ENCODE measurements at regions not wholly inside any gene's neighbourhood (a gene's known extent, or its start where the extent isn't known, plus 50 kb on each side); places are given as distances from the start of the nearest gene placed in this dataset.

DNA sequence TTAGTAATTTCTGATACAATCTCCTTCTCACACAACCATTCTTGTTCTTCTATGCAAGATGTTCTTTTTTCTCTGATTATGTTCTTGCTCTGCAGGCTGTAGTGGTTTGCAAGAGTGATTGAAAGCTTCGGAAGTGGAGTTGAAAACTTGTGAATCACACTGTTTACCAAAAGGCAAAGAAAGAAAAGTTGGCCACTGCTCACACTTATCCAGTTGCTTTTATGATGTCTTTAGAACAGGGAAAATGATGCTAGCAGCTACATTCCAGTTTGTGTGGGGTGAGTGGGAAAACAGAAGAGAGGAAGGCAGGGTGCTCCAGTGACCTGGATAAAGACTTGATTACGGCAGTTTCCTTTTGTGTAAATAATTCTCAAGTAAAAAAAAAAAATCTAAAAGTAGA lies 583.3 kb downstream of the TENT5A start:
- Histone ChIP-seq H3K4me1 (no peaks in the 10 kb centered on the region), H3K4me3 (no peak overlapping the region), H3K27ac (no peak overlapping the region), H3K9me3 (no peaks in the 10 kb centered on the region), H3K36me3 (no peaks in the 10 kb centered on the region), H3K27me3 (no peaks in the 10 kb centered on the region)
- 55% methylated on average over 2 of the region's 2 CpGs for WGBS (ENCODE audit: insufficient coverage, low coverage, low lambda C conversion rate, missing lambda C conversion rate)
- ATAC-seq (no peak), DNase-seq (no peak)
- intact Hi-C loops (cut with DNase I) = no loop called here
- no peak for TF ChIP-seq POLR2A (IDR thresholded peaks at IDR 0.05)
- no peak for TF ChIP-seq CTCF (IDR thresholded peaks at IDR 0.05)

DNA sequence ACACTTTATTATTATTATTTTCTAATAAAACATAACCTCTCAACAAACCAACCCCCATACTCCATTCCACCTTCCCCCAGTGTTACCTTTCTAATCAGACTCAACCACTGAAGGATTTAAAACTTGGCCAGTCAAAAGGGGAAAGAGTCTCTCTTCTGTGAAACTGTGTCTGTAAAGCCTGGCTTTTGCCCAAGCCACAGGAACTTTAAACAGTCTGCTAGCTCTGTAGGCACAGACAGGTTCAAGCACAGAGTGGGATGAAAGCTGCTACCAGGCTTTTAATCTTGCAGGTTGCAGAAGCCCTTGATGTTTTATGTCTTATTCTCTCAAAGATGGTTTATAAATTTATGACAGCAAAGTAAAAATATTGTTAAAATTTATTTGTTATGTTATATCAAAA lies 585.7 kb downstream of the TENT5A start:
- no peak overlapping the region for H3K4me3 ChIP-seq
- intact Hi-C loops (cut with DNase I) = no loop called here
- no peak for DNase-seq

GRCh38 chr6:81158956-81159355 lies 593.5 kb downstream of the TENT5A start:
- no peaks in the 10 kb centered on the region for H3K36me3 ChIP-seq
- intact Hi-C loops (cut with DNase I) = no loop called here
- no peak overlapping the region for H3K4me3 ChIP-seq
- no peaks in the 10 kb centered on the region for H3K4me1 ChIP-seq
- H3K27me3 ChIP-seq = no peaks in the 10 kb centered on the region
- ATAC-seq (no peak), DNase-seq (no peak)
- no peak for TF ChIP-seq CTCF (IDR thresholded peaks at IDR 0.05)
- no peak for TF ChIP-seq POLR2A (IDR thresholded peaks at IDR 0.05)
- H3K27ac ChIP-seq = no peak overlapping the region
- 47% methylated on average over 2 of the region's 2 CpGs for WGBS (ENCODE audit: insufficient coverage, low coverage, low lambda C conversion rate, missing lambda C conversion rate)
- no peaks in the 10 kb centered on the region for H3K9me3 ChIP-seq

More for the DNA sequence above, 585.7 kb downstream of the TENT5A start:
- no peaks in the 10 kb centered on the region for H3K27me3 ChIP-seq
- H3K36me3 ChIP-seq = no peaks in the 10 kb centered on the region
- H3K9me3 ChIP-seq = no peaks in the 10 kb centered on the region
- TF ChIP-seq POLR2A (IDR thresholded peaks at IDR 0.05) (no peak), CTCF (IDR thresholded peaks at IDR 0.05) (no peak)
- H3K4me1 ChIP-seq = no peaks in the 10 kb centered on the region
- no peak for ATAC-seq
- no peak overlapping the region for H3K27ac ChIP-seq

- ATAC-seq = no peak
- no peak for DNase-seq
- H3K27me3 ChIP-seq = no peaks in the 10 kb centered on the region
- H3K4me1 ChIP-seq = no peaks in the 10 kb centered on the region
- intact Hi-C loops (cut with DNase I) = no loop called here
- TF ChIP-seq CTCF (IDR thresholded peaks at IDR 0.05) (no peak), POLR2A (IDR thresholded peaks at IDR 0.05) (no peak)
- H3K27ac ChIP-seq = no peak overlapping the region
- 35% methylated on average over 3 of the region's 3 CpGs for WGBS (ENCODE audit: insufficient coverage, low coverage, low lambda C conversion rate, missing lambda C conversion rate)
- H3K9me3 ChIP-seq = no peaks in the 10 kb centered on the region
- no peaks in the 10 kb centered on the region for H3K36me3 ChIP-seq
- H3K4me3 ChIP-seq = no peak overlapping the region
Measured at GRCh38 chr6:81148751-81149150, 603.7 kb downstream of the TENT5A start.

GRCh38 chr6:81145506-81145905 lies 607.0 kb downstream of the TENT5A start:
- DNase-seq (no peak), ATAC-seq (no peak)
- TF ChIP-seq POLR2A (IDR thresholded peaks at IDR 0.05) (no peak), CTCF (IDR thresholded peaks at IDR 0.05) (no peak)
- H3K4me3 ChIP-seq = no peak overlapping the region
- WGBS (ENCODE audit: insufficient coverage, low coverage, low lambda C conversion rate, missing lambda C conversion rate) = 48% methylated on average over 2 of the region's 2 CpGs
- no peaks in the 10 kb centered on the region for H3K36me3 ChIP-seq
- intact Hi-C loops (cut with DNase I) = no loop called here
- no peaks in the 10 kb centered on the region for H3K9me3 ChIP-seq
- H3K27ac ChIP-seq = no peak overlapping the region
- no peaks in the 10 kb centered on the region for H3K4me1 ChIP-seq
- no peaks in the 10 kb centered on the region for H3K27me3 ChIP-seq
